Vagina (tissue), 2 donors: ENCODE measurements at regions not wholly inside any gene's neighbourhood (a gene's known extent, or its start where the extent isn't known, plus 50 kb on each side); places are given as distances from the start of the nearest gene placed in this dataset.

Experiments
- DNase-seq, 2 donors: peaks; one replicate each; pipeline ENCODE4 v3.0.0-alpha.2; 2017; ENCODE audit errors: extremely low spot score in 2 of 2
- H3K27ac ChIP-seq: fragments of 200-600 bp; sonication (generic); one replicate; pipeline ENCODE4 v1.5.1; 2019
- H3K27me3 ChIP-seq: fragments of 200-600 bp; sonication (generic); one replicate; pipeline ENCODE4 v1.5.1; 2019
- H3K36me3 ChIP-seq, 2 donors: fragments of 200-600 bp; sonication (generic); one replicate each; pipeline ENCODE4 v1.5.1; 2017 to 2019
- H3K4me1 ChIP-seq: fragments of 200-600 bp; sonication (generic); one replicate; pipeline ENCODE4 v1.5.1; 2019
- H3K4me3 ChIP-seq, 2 donors: fragments of 200-600 bp; sonication (generic); 1 replicate in 1 of 2; 2 replicates in 1 of 2; pipeline ENCODE4 v1.5.1; 2016 to 2019
- H3K9me3 ChIP-seq: fragments of 200-600 bp; sonication (generic); one replicate; pipeline ENCODE4 v1.5.1; 2019
- POLR2A ChIP-seq, 2 donors: fragments of 450-650 bp; IDR thresholded peaks; one replicate each; pipeline ENCODE4 v1.6.1; 2017; ENCODE audit warnings: antibody characterized with exemption in 2 of 2, mild to moderate bottlenecking in 2 of 2, moderate library complexity in 2 of 2
- POLR2AphosphoS5 ChIP-seq, 2 donors: sonication (generic); formaldehyde crosslinking; IDR thresholded peaks; one replicate each; pipeline ENCODE4 v1.9.0; 2017; ENCODE audit warnings: antibody characterized with exemption in 2 of 2, mild to moderate bottlenecking in 2 of 2, low read depth in 1 of 2; ENCODE audit not compliant: insufficient read depth in 1 of 2
- intact Hi-C: fragments of 100-400 bp; cut with DNase I; formaldehyde crosslinking; loops from one replicate; pipeline ENCODE4 v1.15.1; 2023
- TF ChIP-seq, protein P1 (sequence below), 3 experiments: fragments of 450-650 bp in 2 of 3; fragments of 200-600 bp in 1 of 3; sonication (generic) in 1 of 3; IDR thresholded peaks; one replicate each; pipeline ENCODE4 v1.5.1; 2017 to 2019; ENCODE audit warnings: antibody characterized with exemption in 3 of 3, mild to moderate bottlenecking in 2 of 3, moderate library complexity in 2 of 3

GRCh38 chr10:117677890-117678500 is 135.4 kb downstream of the EMX2 start:
- Histone ChIP-seq H3K36me3 (no peaks in the 10 kb centered on the region), H3K4me3 (no peak overlapping the region), H3K27ac (no peak overlapping the region), H3K4me1 (no peaks in the 10 kb centered on the region), H3K27me3 (no peaks in the 10 kb centered on the region), H3K9me3 (no peaks in the 10 kb centered on the region)
- no peak for DNase-seq
- TF ChIP-seq, protein P1, sequence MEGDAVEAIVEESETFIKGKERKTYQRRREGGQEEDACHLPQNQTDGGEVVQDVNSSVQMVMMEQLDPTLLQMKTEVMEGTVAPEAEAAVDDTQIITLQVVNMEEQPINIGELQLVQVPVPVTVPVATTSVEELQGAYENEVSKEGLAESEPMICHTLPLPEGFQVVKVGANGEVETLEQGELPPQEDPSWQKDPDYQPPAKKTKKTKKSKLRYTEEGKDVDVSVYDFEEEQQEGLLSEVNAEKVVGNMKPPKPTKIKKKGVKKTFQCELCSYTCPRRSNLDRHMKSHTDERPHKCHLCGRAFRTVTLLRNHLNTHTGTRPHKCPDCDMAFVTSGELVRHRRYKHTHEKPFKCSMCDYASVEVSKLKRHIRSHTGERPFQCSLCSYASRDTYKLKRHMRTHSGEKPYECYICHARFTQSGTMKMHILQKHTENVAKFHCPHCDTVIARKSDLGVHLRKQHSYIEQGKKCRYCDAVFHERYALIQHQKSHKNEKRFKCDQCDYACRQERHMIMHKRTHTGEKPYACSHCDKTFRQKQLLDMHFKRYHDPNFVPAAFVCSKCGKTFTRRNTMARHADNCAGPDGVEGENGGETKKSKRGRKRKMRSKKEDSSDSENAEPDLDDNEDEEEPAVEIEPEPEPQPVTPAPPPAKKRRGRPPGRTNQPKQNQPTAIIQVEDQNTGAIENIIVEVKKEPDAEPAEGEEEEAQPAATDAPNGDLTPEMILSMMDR (IDR thresholded peaks at IDR 0.05) = no peak
- TF ChIP-seq POLR2AphosphoS5 (IDR thresholded peaks at IDR 0.05; ENCODE audit: insufficient read depth in 1 of 2, low read depth in 1 of 2) (no peak), POLR2A (IDR thresholded peaks at IDR 0.05) (no peak)
- intact Hi-C loops = no loop called here

DNA sequence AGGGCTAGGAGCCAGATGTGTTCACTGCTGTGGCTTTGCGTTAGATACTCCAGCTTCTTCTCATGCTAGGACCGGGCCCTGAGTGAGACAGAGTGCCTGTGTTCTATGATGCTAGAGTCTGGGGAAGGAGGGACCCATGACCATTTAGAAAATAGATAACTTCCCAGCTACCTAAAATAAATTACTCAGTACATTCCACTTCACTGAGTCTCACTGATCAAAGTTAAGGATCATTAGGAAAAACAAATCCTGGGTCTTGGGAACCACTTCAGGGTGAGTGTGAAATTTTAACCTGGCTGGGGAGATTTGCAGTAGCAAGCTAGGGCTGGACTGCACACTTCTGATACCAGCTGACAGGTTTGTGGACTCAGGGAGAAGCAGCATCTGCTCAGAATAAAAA is 138.1 kb downstream of the EMX2 start:
- TF ChIP-seq POLR2A (IDR thresholded peaks at IDR 0.05) = no peak
- TF ChIP-seq, protein P1 (IDR thresholded peaks at IDR 0.05) = no peak
- TF ChIP-seq POLR2AphosphoS5 (IDR thresholded peaks at IDR 0.05; ENCODE audit: insufficient read depth in 1 of 2, low read depth in 1 of 2) = no peak
- no peaks in the 10 kb centered on the region for H3K27me3 ChIP-seq
- DNase-seq = no peak
- intact Hi-C loops = no loop called here
- no peak overlapping the region for H3K4me3 ChIP-seq
- H3K9me3 ChIP-seq = no peaks in the 10 kb centered on the region
- peaks cover 9% of the 10 kb centered on the region for H3K4me1 ChIP-seq
- no peak overlapping the region for H3K27ac ChIP-seq
- no peaks in the 10 kb centered on the region for H3K36me3 ChIP-seq

DNA sequence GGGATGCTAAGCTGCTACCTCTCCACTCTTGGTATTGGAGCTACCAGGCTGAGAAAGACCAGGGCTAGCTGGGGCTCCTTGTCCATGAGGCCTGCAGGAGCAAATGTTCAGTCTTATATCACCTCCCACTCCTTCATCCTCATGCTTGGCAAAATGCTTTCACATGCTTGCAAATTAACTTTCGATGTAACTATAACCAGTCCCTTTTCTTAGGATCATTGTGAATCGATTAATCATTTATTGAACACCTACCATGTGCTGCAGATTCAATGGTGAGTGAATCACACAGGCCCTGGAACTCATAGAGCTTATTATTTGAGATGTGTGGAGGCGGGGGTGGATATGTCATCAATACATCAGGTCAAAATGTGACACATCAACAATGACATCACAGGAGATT is 138.6 kb downstream of the EMX2 start:
- DNase-seq = no peak
- intact Hi-C loops = no loop called here
- Histone ChIP-seq H3K27ac (no peak overlapping the region), H3K27me3 (no peaks in the 10 kb centered on the region), H3K36me3 (no peaks in the 10 kb centered on the region), H3K4me1 (peaks cover 9% of the 10 kb centered on the region), H3K9me3 (no peaks in the 10 kb centered on the region), H3K4me3 (no peak overlapping the region)
- TF ChIP-seq POLR2AphosphoS5 (IDR thresholded peaks at IDR 0.05; ENCODE audit: insufficient read depth in 1 of 2, low read depth in 1 of 2) (no peak), POLR2A (IDR thresholded peaks at IDR 0.05) (no peak)
- TF ChIP-seq, protein P1 (IDR thresholded peaks at IDR 0.05) = no peak

DNA sequence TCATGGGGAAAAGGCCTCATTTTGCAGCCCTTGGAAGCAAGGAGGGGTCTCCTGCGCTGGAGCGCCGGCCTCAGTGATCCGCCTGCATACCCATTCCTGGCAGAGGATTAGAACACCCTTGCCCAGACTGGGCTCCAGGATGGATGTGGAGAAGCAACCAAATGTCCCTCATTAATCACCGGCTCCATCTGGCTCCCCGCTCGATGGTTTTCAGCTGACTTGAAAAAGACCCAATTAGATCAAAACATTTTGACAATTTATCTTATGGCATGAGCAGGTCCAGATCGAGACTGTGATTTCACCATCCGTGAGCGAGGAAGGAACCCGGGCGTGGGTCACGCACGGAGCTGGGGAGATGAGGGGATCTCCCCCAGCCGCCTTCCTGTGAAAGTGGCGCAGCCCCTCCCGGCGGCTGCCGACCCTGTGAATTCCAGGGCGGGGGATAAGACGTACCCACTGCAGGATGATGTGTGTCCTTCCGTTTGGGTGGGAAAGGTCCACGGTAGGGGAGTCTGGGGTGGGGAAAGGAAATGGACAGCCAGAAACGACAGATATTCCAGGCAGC is 141.6 kb downstream of the EMX2 start:
- Histone ChIP-seq H3K36me3 (no peaks in the 10 kb centered on the region), H3K4me1 (peaks cover 9% of the 10 kb centered on the region), H3K27me3 (no peaks in the 10 kb centered on the region), H3K9me3 (no peaks in the 10 kb centered on the region), H3K4me3 (no peak overlapping the region), H3K27ac (no peak overlapping the region)
- TF ChIP-seq POLR2A (IDR thresholded peaks at IDR 0.05) = no peak
- no peak for TF ChIP-seq POLR2AphosphoS5 (IDR thresholded peaks at IDR 0.05; ENCODE audit: insufficient read depth in 1 of 2, low read depth in 1 of 2)
- TF ChIP-seq, protein P1 (IDR thresholded peaks at IDR 0.05) = no peak
- intact Hi-C loops = no loop called here
- no peak for DNase-seq

GRCh38 chr10:117684672-117685211 is 142.2 kb downstream of the EMX2 start:
- no peak for TF ChIP-seq POLR2AphosphoS5 (IDR thresholded peaks at IDR 0.05; ENCODE audit: insufficient read depth in 1 of 2, low read depth in 1 of 2)
- no peak for TF ChIP-seq POLR2A (IDR thresholded peaks at IDR 0.05)
- TF ChIP-seq, protein P1 (IDR thresholded peaks at IDR 0.05) = no peak
- no peak for DNase-seq
- intact Hi-C loops = no loop called here
- H3K27ac ChIP-seq = no peak overlapping the region
- no peaks in the 10 kb centered on the region for H3K9me3 ChIP-seq
- no peak overlapping the region for H3K4me3 ChIP-seq
- no peaks in the 10 kb centered on the region for H3K36me3 ChIP-seq
- H3K27me3 ChIP-seq = no peaks in the 10 kb centered on the region
- H3K4me1 ChIP-seq = peaks cover 9% of the 10 kb centered on the region
